LNCAP (cell line): ENCODE measurements at regions not wholly inside any gene's neighbourhood (a gene's known extent, or its start where the extent isn't known, plus 50 kb on each side); places are given as distances from the start of the nearest gene placed in this dataset.

Experiments used
- CTCF ChIP-seq: fragments of 450-650 bp; IDR thresholded peaks from 2 replicates; pipeline ENCODE4 v1.5.1; 2017; ENCODE audit warnings: mild to moderate bottlenecking

- TF ChIP-seq CTCF = no peak
These were observed 757.5 kb upstream of the NRSN1 start for GRCh38 chr6:23368557-23368956.

GRCh38 chr6:23370051-23370450 lies 756.0 kb upstream of the NRSN1 start:
- no peak for TF ChIP-seq CTCF

GRCh38 chr6:23371132-23371915 lies 754.7 kb upstream of the NRSN1 start:
- no peak for TF ChIP-seq CTCF

GRCh38 chr6:23377830-23378229 lies 748.2 kb upstream of the NRSN1 start:
- no peak for TF ChIP-seq CTCF

GRCh38 chr6:23380465-23380864 lies 745.5 kb upstream of the NRSN1 start:
- TF ChIP-seq CTCF = no peak

GRCh38 chr6:23388086-23388783 lies 737.8 kb upstream of the NRSN1 start:
- TF ChIP-seq CTCF = no peak

- no peak for TF ChIP-seq CTCF
These were observed 736.6 kb upstream of the NRSN1 start for GRCh38 chr6:23389386-23389785.
